PC-3 (cell line): ENCODE measurements at regions not wholly inside any gene's neighbourhood (a gene's known extent, or its start where the extent isn't known, plus 50 kb on each side); places are given as distances from the start of the nearest gene placed in this dataset.

ENCODE experiments used
- ATAC-seq: fragments of 200-7000 bp; cut with Tn5 transposase; 2 replicates; pipeline ENCODE4 v1.9.1; 2020; ENCODE audit warnings: mild to moderate bottlenecking, moderate library complexity
- BruUV-seq: library from RNA; stranded (reverse); fragments of 400-500 nt; replicated peaks from 2 replicates; lab custom pipeline; 2021; lab: Mats Ljungman, UMichigan
- CTCF ChIA-PET: fragments of 300-600 bp; sonication (Branson Sonifier 250); formaldehyde crosslinking; loops from one replicate; lab custom pipeline; 2022; ENCODE audit warnings: antibody characterized with exemption; lab: Charles Lee
- POLR2A ChIA-PET: fragments of 300-600 bp; sonication (Branson Sonifier 250); formaldehyde crosslinking; loops from one replicate; lab custom pipeline; 2022; ENCODE audit warnings: antibody characterized with exemption; ENCODE audit not compliant: unreplicated experiment; lab: Charles Lee
- DNase-seq: peaks from one replicate; pipeline ENCODE4 v3.0.0-alpha.2; 2015
- H2AFZ ChIP-seq: fragments of 300-600 bp; sonication (generic); 2 replicates; pipeline ENCODE4 v1.6.0; 2016; ENCODE audit warnings: antibody characterized with exemption, low read length
- H3F3A ChIP-seq: fragments of 300-600 bp; sonication (generic); one replicate; pipeline ENCODE4 v1.6.0; 2017; ENCODE audit warnings: antibody characterized with exemption, low read length, control low read depth, mild to moderate bottlenecking; ENCODE audit not compliant: unreplicated experiment
- H3K27ac ChIP-seq: fragments of 300-600 bp; sonication (generic); 2 replicates; pipeline ENCODE4 v1.5.1; 2016; ENCODE audit warnings: mild to moderate bottlenecking, low read length
- H3K27me3 ChIP-seq: fragments of 300-600 bp; sonication (generic); 2 replicates; pipeline ENCODE4 v1.6.1; 2016; ENCODE audit warnings: low read length, mixed read lengths
- H3K36me3 ChIP-seq: fragments of 300-600 bp; sonication (generic); 2 replicates; pipeline ENCODE4 v1.6.1; 2016; ENCODE audit warnings: low read depth, mixed run types, low read length, mixed read lengths
- H3K4me1 ChIP-seq: fragments of 300-600 bp; sonication (generic); 2 replicates; pipeline ENCODE4 v1.5.1; 2016; ENCODE audit warnings: low read length; ENCODE audit not compliant: insufficient read depth
- H3K4me2 ChIP-seq: fragments of 300-600 bp; sonication (generic); 2 replicates; pipeline ENCODE4 v1.6.0; 2016; ENCODE audit warnings: low read length
- H3K4me3 ChIP-seq: fragments of 300-600 bp; sonication (generic); 2 replicates; pipeline ENCODE4 v1.5.1; 2016; ENCODE audit warnings: mild to moderate bottlenecking, low read length, mixed read lengths
- H3K79me2 ChIP-seq: fragments of 300-600 bp; sonication (generic); 2 replicates; pipeline ENCODE4 v1.6.1; 2017; ENCODE audit warnings: low read length, mixed read lengths
- H3K9ac ChIP-seq: fragments of 300-600 bp; sonication (generic); 2 replicates; pipeline ENCODE4 v1.6.0; 2016; ENCODE audit warnings: mild to moderate bottlenecking, low read length
- H3K9me2 ChIP-seq: fragments of 300-600 bp; sonication (generic); replicated peaks from 2 replicates; pipeline ENCODE4 v1.6.1; 2016; ENCODE audit warnings: mixed run types, low read length, mixed read lengths
- H3K9me3 ChIP-seq: fragments of 300-600 bp; sonication (generic); 2 replicates; pipeline ENCODE4 v1.6.1; 2016; ENCODE audit warnings: low read length, mixed read lengths
- H4K20me1 ChIP-seq: fragments of 300-600 bp; sonication (generic); 2 replicates; pipeline ENCODE4 v1.6.1; 2016; ENCODE audit warnings: low read length, mixed read lengths
- EZH2 ChIP-seq: fragments of 300-600 bp; sonication (generic); IDR thresholded peaks from one replicate; pipeline ENCODE4 v1.6.1; 2017; ENCODE audit warnings: antibody characterized with exemption, mild to moderate bottlenecking, low read length; ENCODE audit not compliant: unreplicated experiment
- EZH2phosphoT487 ChIP-seq: fragments of 300-600 bp; sonication (generic); IDR thresholded peaks from 2 replicates; pipeline ENCODE4 v1.6.1; 2018; ENCODE audit warnings: mild to moderate bottlenecking, antibody characterized with exemption, low read length, borderline replicate concordance
- intact Hi-C: fragments of 100-400 bp; cut with micrococcal nuclease; formaldehyde crosslinking; loops from 2 replicates; pipeline ENCODE4 v1.9.0; 2023
- TF ChIP-seq, protein P1 (sequence below): fragments of 300-600 bp; sonication (generic); conservative IDR thresholded peaks from 2 replicates; pipeline ENCODE4 v1.5.1; 2017; ENCODE audit warnings: antibody characterized with exemption, low read depth, mild to moderate bottlenecking, low read length

- no peaks in the 10 kb centered on the region for H3K36me3 ChIP-seq
- no peaks in the 10 kb centered on the region for H3K9me2 ChIP-seq
- TF ChIP-seq, protein P1, sequence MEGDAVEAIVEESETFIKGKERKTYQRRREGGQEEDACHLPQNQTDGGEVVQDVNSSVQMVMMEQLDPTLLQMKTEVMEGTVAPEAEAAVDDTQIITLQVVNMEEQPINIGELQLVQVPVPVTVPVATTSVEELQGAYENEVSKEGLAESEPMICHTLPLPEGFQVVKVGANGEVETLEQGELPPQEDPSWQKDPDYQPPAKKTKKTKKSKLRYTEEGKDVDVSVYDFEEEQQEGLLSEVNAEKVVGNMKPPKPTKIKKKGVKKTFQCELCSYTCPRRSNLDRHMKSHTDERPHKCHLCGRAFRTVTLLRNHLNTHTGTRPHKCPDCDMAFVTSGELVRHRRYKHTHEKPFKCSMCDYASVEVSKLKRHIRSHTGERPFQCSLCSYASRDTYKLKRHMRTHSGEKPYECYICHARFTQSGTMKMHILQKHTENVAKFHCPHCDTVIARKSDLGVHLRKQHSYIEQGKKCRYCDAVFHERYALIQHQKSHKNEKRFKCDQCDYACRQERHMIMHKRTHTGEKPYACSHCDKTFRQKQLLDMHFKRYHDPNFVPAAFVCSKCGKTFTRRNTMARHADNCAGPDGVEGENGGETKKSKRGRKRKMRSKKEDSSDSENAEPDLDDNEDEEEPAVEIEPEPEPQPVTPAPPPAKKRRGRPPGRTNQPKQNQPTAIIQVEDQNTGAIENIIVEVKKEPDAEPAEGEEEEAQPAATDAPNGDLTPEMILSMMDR = no peak
- TF ChIP-seq EZH2phosphoT487 = no peak
- TF ChIP-seq EZH2 = no peak
- no peak overlapping the region for H3K27ac ChIP-seq
- H3K4me3 ChIP-seq = no peak overlapping the region
- no peaks in the 10 kb centered on the region for H3K9me3 ChIP-seq
- no peaks in the 10 kb centered on the region for H3K79me2 ChIP-seq
- no peak overlapping the region for H3K4me2 ChIP-seq
- H3K4me1 ChIP-seq = no peaks in the 10 kb centered on the region
- DNase-seq (no peak), ATAC-seq (no peak)
- ChIA-PET POLR2A (no interaction called here), CTCF (no interaction called here)
- intact Hi-C loops = no loop called here
- no peaks in the 10 kb centered on the region for H3F3A ChIP-seq
- no peaks in the 10 kb centered on the region for H4K20me1 ChIP-seq
- H3K9ac ChIP-seq = no peak overlapping the region
- peaks cover 12% of the 10 kb centered on the region; the same call in 1 of the 2 replicates for H3K27me3 ChIP-seq
- H2AFZ ChIP-seq = no peak overlapping the region
- no TSS peak for BruUV-seq
Observed at GRCh38 chr10:105840288-105840770, 1199.2 kb downstream of the SORCS3 start.

- intact Hi-C loops = no loop called here
- H3F3A ChIP-seq = no peaks in the 10 kb centered on the region
- TF ChIP-seq EZH2phosphoT487 (no peak), EZH2 (no peak)
- TF ChIP-seq, protein P1 = no peak
- DNase-seq (no peak), ATAC-seq (no peak)
- H3K4me3 ChIP-seq = peak overlapping the region; percentile 62
- H3K27me3 ChIP-seq = peaks cover 11% of the 10 kb centered on the region; the same call in 1 of the 2 replicates
- H3K9me3 ChIP-seq = no peaks in the 10 kb centered on the region
- no peak overlapping the region for H3K9ac ChIP-seq
- no peaks in the 10 kb centered on the region for H3K9me2 ChIP-seq
- 0 out of 2 replicates have a peak overlapping the region, but pooled peaks have one; percentile 48 for H2AFZ ChIP-seq
- no peaks in the 10 kb centered on the region for H4K20me1 ChIP-seq
- no TSS peak for BruUV-seq
- H3K36me3 ChIP-seq = no peaks in the 10 kb centered on the region
- ChIA-PET POLR2A (no interaction called here), CTCF (no interaction called here)
- peak overlapping the region; percentile 71 for H3K4me2 ChIP-seq
- no peak overlapping the region for H3K27ac ChIP-seq
- H3K4me1 ChIP-seq = no peaks in the 10 kb centered on the region
- no peaks in the 10 kb centered on the region for H3K79me2 ChIP-seq
Observed at GRCh38 chr10:105838392-105838791, 1197.3 kb downstream of the SORCS3 start.

GRCh38 chr10:105837951-105838350 lies 1196.9 kb downstream of the SORCS3 start:
- TF ChIP-seq EZH2 (no peak), EZH2phosphoT487 (no peak)
- TF ChIP-seq, protein P1 = no peak
- Histone ChIP-seq H3K9me3 (no peaks in the 10 kb centered on the region), H2AFZ (peak overlapping the region; percentile 48; the same call in 1 of the 2 replicates), H3K4me2 (peak overlapping the region; percentile 71), H3F3A (no peaks in the 10 kb centered on the region), H4K20me1 (no peaks in the 10 kb centered on the region), H3K36me3 (no peaks in the 10 kb centered on the region), H3K4me1 (no peaks in the 10 kb centered on the region), H3K4me3 (peak overlapping the region; percentile 62), H3K27me3 (peaks cover 9% of the 10 kb centered on the region; the same call in 1 of the 2 replicates), H3K79me2 (no peaks in the 10 kb centered on the region), H3K9me2 (no peaks in the 10 kb centered on the region), H3K9ac (no peak overlapping the region), H3K27ac (no peak overlapping the region)
- ChIA-PET CTCF (no interaction called here), POLR2A (no interaction called here)
- intact Hi-C loops = no loop called here
- peak; percentile 11 for DNase-seq
- no TSS peak for BruUV-seq
- ATAC-seq = no peak
